ENCODE measurements at regions not wholly inside any gene's neighbourhood (a gene's known extent, or its start where the extent isn't known, plus 50 kb on each side); places are given as distances from the start of the nearest gene placed in this dataset.

DNA sequence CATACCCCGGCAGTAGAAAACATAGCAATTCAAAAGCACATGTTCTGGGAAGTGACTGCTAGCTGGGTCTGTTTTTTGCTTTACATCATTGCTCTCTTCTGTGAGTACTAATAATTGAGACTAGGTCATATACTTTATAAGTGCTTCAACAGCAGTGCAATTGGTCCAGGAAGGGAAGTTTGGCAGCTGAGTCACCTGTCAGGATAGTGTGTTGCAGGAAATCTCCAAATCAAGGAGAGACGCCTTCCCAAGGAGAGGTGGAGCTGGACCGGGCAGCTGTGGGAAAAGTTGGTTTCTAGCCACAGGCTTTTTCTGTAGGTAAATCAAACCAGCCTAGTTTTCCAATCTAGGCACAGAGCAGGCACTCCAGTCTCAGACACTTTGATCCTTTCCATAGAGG is 330.1 kb downstream of the ENC1 start:
- DNase-seq (ENCODE audit: low spot score) (no peak), ATAC-seq (ENCODE audit: insufficient number of reproducible peaks, low FRiP score, low read depth) (no peak)
- Histone ChIP-seq H3K4me1 (ENCODE audit: control insufficient read depth in 1 of 2, low read depth in 2 of 2) (peaks cover under 1 to 2% of the 10 kb centered on the region in 2 donors), H3K4me3 (no peak overlapping the region), H3K27me3 (replicated peaks; ENCODE audit: insufficient read depth) (no peaks in the 10 kb centered on the region), H3K27ac (no peak overlapping the region), H3K9me3 (no peaks in the 10 kb centered on the region), H3K36me3 (no peaks in the 10 kb centered on the region)
- TF ChIP-seq, protein P1, sequence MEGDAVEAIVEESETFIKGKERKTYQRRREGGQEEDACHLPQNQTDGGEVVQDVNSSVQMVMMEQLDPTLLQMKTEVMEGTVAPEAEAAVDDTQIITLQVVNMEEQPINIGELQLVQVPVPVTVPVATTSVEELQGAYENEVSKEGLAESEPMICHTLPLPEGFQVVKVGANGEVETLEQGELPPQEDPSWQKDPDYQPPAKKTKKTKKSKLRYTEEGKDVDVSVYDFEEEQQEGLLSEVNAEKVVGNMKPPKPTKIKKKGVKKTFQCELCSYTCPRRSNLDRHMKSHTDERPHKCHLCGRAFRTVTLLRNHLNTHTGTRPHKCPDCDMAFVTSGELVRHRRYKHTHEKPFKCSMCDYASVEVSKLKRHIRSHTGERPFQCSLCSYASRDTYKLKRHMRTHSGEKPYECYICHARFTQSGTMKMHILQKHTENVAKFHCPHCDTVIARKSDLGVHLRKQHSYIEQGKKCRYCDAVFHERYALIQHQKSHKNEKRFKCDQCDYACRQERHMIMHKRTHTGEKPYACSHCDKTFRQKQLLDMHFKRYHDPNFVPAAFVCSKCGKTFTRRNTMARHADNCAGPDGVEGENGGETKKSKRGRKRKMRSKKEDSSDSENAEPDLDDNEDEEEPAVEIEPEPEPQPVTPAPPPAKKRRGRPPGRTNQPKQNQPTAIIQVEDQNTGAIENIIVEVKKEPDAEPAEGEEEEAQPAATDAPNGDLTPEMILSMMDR (IDR thresholded peaks at IDR 0.05), result no peak

DNA sequence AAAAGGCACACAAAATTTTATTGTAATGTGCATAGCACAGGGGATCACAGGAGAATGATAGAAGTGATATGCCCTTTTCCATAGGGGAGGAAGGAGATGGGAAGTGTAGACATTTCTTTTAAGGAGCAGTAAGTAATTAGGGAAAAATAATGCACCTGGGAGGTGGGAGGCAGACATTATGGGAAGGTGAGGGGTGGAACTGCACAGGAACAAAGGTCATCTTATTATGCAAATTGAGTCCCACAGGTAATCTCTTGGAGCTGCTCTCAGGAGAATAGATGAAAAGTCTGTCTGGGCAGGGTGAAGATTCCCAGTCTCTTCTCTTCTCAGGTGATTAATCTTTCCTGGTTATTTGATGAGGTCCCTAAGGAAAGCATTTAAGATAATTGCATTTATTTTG is 331.5 kb downstream of the ENC1 start:
- no peaks in the 10 kb centered on the region for H3K27me3 ChIP-seq (replicated peaks; ENCODE audit: insufficient read depth)
- no peaks in the 10 kb centered on the region for H3K4me1 ChIP-seq (ENCODE audit: control insufficient read depth in 1 of 2, low read depth in 2 of 2)
- DNase-seq (ENCODE audit: low spot score), result no peak
- ATAC-seq (ENCODE audit: insufficient number of reproducible peaks, low FRiP score, low read depth), result no peak
- TF ChIP-seq, protein P1 (IDR thresholded peaks at IDR 0.05), result no peak
- no peaks in the 10 kb centered on the region for H3K36me3 ChIP-seq
- no peak overlapping the region for H3K27ac ChIP-seq
- H3K9me3 ChIP-seq, result no peaks in the 10 kb centered on the region
- no peak overlapping the region for H3K4me3 ChIP-seq

DNA sequence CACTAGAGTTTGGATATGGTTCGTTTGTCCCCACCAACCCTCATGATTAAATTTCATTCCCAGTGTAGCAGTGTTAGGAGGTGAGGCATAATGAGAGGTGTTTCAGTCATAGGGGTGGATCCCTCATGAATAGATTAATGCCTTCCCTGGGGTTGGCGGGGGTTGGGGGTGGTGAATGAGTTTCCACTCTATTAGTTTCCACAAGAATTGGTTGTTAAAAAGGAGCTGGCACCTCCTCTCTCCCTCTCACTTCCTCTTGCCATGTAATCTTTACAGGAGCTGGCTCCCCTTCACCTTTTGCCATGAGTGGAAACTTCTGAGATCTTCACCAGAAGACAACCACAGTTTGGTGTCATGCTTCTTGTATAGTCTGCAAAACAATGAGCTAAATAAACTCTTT is 333.7 kb downstream of the ENC1 start:
- TF ChIP-seq, protein P1 (IDR thresholded peaks at IDR 0.05), result no peak

DNA sequence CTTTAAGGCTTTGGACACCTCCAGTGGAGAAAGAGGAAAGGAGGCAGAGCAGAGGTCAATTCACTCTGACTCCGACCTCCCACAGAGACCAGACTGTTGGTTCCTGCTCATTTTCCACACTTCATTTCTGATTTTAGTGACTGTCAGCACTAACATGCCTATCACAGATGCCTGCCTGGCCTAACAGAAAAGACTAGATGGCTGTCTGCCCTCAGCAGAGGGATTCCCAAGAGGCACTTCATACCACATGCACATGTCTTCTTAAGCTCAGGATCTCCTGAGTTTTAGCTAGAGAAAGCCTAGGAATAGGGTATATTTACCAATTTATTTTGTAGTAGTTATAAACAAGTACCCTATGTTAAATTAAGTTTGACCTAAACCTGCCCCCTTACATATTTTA is 336.0 kb downstream of the ENC1 start:
- ATAC-seq (ENCODE audit: insufficient number of reproducible peaks, low FRiP score, low read depth) (no peak), DNase-seq (ENCODE audit: low spot score) (no peak)
- H3K4me1 ChIP-seq (ENCODE audit: control insufficient read depth in 1 of 2, low read depth in 2 of 2), result no peaks in the 10 kb centered on the region
- no peaks in the 10 kb centered on the region for H3K36me3 ChIP-seq
- H3K9me3 ChIP-seq, result no peaks in the 10 kb centered on the region
- TF ChIP-seq, protein P1 (IDR thresholded peaks at IDR 0.05), result no peak
- no peaks in the 10 kb centered on the region for H3K27me3 ChIP-seq (replicated peaks; ENCODE audit: insufficient read depth)
- no peak overlapping the region for H3K4me3 ChIP-seq
- no peak overlapping the region for H3K27ac ChIP-seq

More for the DNA sequence above, 333.7 kb downstream of the ENC1 start:
- no peaks in the 10 kb centered on the region for H3K36me3 ChIP-seq
- H3K27ac ChIP-seq, result no peak overlapping the region
- H3K27me3 ChIP-seq (replicated peaks; ENCODE audit: insufficient read depth), result no peaks in the 10 kb centered on the region
- no peak for DNase-seq (ENCODE audit: low spot score)
- no peaks in the 10 kb centered on the region for H3K9me3 ChIP-seq
- H3K4me1 ChIP-seq (ENCODE audit: control insufficient read depth in 1 of 2, low read depth in 2 of 2), result no peaks in the 10 kb centered on the region
- ATAC-seq (ENCODE audit: insufficient number of reproducible peaks, low FRiP score, low read depth), result no peak
- H3K4me3 ChIP-seq, result no peak overlapping the region

DNA sequence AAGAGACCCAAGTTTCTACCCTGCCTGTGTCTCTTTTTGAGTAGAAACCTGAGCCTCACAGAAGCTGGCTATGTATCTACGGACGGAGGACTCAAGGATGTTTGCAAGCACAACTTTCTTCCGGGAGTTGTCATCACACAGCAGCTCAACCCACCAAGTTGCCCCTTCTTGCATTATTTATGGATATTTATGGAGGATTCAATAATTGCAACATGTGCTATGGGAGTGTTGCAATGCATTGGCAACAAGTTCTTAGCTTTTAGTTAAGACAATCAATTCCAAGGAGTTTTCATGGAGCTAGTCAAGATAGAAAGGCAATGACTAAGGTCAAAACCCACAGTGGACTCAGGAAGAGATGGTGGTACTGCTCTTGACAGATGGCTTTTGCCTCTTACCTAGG is 336.9 kb downstream of the ENC1 start:
- Histone ChIP-seq H3K9me3 (no peaks in the 10 kb centered on the region), H3K27me3 (replicated peaks; ENCODE audit: insufficient read depth) (no peaks in the 10 kb centered on the region), H3K27ac (no peak overlapping the region), H3K4me1 (ENCODE audit: control insufficient read depth in 1 of 2, low read depth in 2 of 2) (no peaks in the 10 kb centered on the region), H3K4me3 (no peak overlapping the region), H3K36me3 (no peaks in the 10 kb centered on the region)
- TF ChIP-seq, protein P1 (IDR thresholded peaks at IDR 0.05), result no peak
- DNase-seq (ENCODE audit: low spot score) (no peak), ATAC-seq (ENCODE audit: insufficient number of reproducible peaks, low FRiP score, low read depth) (no peak)

All from thoracic aorta (tissue), 2 donors.